HG03159 (cell line): ENCODE measurements at regions not wholly inside any gene's neighbourhood (a gene's known extent, or its start where the extent isn't known, plus 50 kb on each side); places are given as distances from the start of the nearest gene placed in this dataset.
"Not testable (repeated sequence)": the region's sequence is repeated elsewhere in the genome, so short reads cannot be mapped to it uniquely, and the experiment has no call there.

Experiments used
- ATAC-seq: cut with Tn5 transposase; IDR thresholded peaks from one replicate; pipeline ENCODE4 v1.9.1; 2021; ENCODE audit warnings: mild to moderate bottlenecking, moderate library complexity; ENCODE audit not compliant: unreplicated experiment

GRCh38 chr5:167065794-167066193, 1225.7 kb upstream of the WWC1 start:
- no peak for ATAC-seq

GRCh38 chr5:167071981-167072610, 1219.3 kb upstream of the WWC1 start:
- ATAC-seq, result no peak

DNA sequence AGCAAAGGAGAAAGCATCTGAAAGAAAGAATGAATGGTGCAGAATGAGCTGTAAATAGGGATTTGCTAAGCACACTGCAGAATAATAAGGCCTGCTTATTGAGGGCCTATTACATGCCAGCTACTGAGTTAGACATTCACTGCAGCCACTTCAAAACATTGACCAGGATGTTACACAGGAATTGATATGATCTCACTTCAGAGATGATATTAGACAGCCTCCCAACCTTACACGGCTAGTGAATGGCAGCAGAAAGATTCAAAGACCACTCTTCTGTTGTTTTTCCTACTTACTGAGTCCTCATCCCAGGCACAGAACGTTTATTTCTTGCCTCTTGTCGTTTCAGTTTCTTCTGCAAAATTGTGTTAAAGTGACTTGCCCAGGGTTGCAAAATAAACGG, 1209.9 kb upstream of the WWC1 start:
- ATAC-seq, result no peak

DNA sequence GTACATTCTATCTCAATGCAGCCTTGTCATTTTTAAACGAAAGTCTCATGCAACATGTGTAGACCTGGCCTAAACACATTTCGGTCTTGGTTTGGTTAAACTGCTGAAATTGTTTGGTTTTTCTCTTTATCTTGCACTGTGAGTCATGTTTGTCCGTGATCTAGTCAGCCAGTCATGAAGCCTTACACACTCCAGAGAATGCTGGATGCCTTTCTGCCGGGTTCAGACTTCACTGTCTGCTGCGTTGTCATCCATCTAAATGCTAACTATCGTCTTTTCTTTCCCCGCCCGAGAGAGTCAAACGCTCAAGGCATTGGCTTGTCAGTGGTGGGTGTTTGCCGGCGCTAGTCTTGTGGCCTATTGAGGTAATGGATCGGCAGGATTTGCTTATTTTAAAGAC, 1194.6 kb upstream of the WWC1 start:
- ATAC-seq, result no peak

GRCh38 chr5:167104351-167104750, 1187.1 kb upstream of the WWC1 start:
- ATAC-seq, result no peak

DNA sequence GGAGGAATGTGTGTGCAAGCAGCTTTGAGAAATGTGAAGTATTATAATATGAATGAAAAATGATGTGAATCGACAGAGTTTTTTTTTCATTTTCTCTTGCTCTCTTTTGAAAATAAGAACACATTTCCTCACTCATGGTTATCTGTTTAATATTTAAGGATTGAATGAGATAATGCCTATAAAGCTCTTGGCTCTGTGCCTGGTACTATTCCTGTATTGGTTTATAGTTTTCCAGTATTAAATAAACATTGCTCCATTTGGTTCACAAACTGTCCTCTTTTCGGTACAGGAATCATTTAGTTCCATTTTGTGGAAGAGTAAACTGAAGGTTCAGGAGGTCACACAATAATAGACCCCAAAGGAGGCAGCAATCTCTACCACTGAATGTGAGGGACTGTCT, 1185.5 kb upstream of the WWC1 start:
- ATAC-seq, result no peak

- no peak for ATAC-seq
Measured at GRCh38 chr5:167107684-167108083, 1183.8 kb upstream of the WWC1 start.

DNA sequence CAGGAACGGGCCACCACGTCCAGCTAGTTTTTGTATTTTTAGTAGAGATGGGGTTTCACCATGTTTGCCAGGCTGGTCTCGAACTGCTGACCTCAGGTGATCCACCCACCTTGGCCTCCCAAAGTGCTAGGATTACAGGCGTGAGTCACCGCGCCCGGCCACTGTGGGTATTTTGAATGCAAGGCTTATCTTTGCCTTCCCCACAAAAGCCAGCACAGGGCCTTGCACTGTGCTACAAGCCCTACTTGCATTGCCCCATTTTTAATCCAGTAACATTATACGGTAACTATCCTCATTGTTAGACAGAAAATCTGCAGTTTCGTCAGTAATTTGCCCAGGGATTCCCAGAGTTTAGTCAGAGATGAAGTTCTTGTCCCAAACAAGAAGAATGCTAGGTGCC, 1183.2 kb upstream of the WWC1 start:
- ATAC-seq, result not testable (repeated sequence)

GRCh38 chr5:167112556-167112955, 1178.9 kb upstream of the WWC1 start:
- no peak for ATAC-seq

DNA sequence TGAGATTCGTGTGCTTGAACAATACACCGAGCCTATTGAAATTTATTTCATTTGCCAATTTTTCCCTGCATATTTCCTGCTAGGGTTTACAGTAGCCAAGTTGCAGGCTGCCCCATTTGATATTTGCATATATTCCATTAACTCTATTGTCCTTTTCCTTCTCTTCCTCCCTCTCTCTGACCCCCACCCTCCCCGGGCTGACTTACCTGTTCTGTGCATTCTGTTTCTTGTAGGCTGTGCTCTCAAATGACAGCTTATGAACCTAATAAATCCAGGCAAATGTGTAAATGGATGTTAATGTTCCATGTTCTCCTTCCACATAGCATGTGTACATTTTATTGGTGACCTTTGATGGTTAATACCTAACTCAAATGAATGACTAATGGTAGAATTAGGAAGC, 1169.2 kb upstream of the WWC1 start:
- no peak for ATAC-seq

GRCh38 chr5:167123126-167123525, 1168.3 kb upstream of the WWC1 start:
- ATAC-seq, result no peak

GRCh38 chr5:167128581-167128980, 1162.9 kb upstream of the WWC1 start:
- ATAC-seq, result no peak

DNA sequence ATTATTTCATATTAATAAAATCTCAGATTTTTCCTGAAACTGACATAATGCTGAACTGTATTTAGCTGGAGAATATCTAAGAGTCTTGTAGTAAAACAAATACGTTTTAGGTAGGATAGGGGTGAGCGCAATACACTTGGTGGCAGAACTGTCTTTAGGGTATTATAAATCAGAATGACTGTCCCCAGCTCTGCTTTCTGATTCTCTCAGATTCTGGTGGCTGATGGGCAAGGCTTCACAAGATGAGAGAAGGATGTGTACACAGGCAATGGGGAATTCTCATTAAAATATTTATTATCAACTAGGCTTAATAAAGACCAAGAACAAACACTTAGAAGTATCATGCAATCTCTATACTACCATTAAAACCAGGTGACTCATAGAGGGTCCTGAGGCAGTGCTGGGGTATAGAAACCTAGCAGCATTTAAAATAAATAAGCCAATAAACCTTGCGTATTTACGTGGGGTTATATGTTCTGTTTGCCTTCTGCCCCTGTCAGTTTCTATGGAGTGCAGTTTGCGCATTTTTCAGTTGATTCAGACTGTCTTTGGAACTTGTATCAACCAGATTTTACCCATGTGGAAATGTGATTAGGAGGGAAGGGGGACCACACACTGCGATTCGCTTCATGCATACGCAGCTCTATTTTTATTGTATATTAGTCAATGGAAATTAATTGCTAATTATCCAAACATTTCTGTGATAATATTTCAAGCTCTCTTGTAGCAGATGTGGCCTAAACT, 1150.7 kb upstream of the WWC1 start:
- ATAC-seq, result no peak

GRCh38 chr5:167143716-167144115, 1147.7 kb upstream of the WWC1 start:
- ATAC-seq, result no peak

DNA sequence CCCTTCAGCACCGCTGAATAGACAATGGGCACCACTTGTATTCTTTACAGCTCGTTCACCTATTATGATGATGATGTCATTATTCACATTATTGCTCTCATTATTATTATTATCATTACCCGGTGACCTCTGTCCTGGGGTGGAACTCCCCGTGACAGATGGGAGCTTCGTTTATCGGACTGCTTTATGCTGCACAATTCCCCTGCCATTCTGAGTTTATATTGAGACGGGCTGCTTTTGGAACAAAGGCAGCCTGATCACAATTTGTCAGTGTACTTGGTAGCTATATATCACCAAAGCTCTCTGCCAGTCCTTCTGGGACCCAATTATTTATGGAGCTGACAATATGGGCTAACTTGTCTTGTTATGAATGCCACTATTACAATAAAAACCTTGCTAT, 1145.6 kb upstream of the WWC1 start:
- ATAC-seq, result no peak

- ATAC-seq, result no peak
Measured at GRCh38 chr5:167147879-167148278, 1143.6 kb upstream of the WWC1 start.

- no peak for ATAC-seq
Measured at GRCh38 chr5:167150661-167151060, 1140.8 kb upstream of the WWC1 start.

DNA sequence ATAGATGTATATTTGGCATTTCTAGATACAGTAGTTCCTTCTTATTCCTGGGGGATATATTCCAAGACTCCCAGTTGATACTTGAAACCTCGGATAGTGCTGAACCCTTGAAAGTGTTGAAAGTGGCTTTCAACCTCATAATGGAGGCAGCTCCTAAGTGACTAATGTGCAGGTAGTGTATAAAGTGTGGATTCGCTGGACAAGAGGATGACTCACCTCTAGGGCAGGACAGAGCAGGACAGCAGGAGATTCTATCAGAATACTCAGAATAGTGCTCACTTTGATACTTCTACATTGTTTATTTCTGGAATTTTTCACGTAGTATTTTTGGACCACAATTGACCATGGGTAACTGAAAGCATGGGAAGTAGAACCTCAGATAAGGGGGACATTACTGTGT, 1138.9 kb upstream of the WWC1 start:
- no peak for ATAC-seq

GRCh38 chr5:167155387-167156005, 1135.9 kb upstream of the WWC1 start:
- ATAC-seq, result no peak

DNA sequence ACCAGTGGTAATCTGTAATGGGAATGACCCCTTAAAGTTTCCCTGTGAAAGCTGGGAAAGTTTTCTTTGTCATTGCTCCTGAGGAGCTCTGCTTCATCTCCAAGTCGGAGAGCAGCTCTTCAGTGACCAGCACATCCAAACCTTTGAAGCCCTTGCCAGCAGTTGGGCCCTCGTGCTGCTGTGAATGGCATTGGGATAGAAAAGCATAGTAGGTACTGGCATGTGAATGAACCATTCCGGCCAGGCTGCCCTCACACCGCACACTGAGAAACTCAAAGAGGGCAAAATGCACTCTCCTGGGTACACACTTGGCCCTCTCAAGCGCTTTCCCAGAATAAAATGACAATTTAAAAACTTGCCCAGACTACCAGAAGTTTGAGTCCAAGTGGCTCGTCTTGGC, 1135.0 kb upstream of the WWC1 start:
- no peak for ATAC-seq

GRCh38 chr5:167158588-167158987, 1132.9 kb upstream of the WWC1 start:
- no peak for ATAC-seq

GRCh38 chr5:167160388-167160787, 1131.1 kb upstream of the WWC1 start:
- ATAC-seq, result no peak
